ENCODE measurements at regions not wholly inside any gene's neighbourhood (a gene's known extent, or its start where the extent isn't known, plus 50 kb on each side); places are given as distances from the start of the nearest gene placed in this dataset.
"Not testable (repeated sequence)": the region's sequence is repeated elsewhere in the genome, so short reads cannot be mapped to it uniquely, and the experiment has no call there.

GRCh38 chr1:55876276-55877060 lies 661.3 kb upstream of the USP24 start:
- POLR2A ChIA-PET (ENCODE audit: low non-redundant PET), result no interaction called here
- H3K27ac ChIP-seq, result no peak overlapping the region
- CTCF ChIA-PET, result interaction anchor here (0.9 to 1.3 kb wide), 2 partner anchors 9 to 22 kb away, joined by 3 read pairs; no protein-coding TSS in a partner anchor
- no peak for DNase-seq (ENCODE audit: low spot score)
- TF ChIP-seq, protein P1, sequence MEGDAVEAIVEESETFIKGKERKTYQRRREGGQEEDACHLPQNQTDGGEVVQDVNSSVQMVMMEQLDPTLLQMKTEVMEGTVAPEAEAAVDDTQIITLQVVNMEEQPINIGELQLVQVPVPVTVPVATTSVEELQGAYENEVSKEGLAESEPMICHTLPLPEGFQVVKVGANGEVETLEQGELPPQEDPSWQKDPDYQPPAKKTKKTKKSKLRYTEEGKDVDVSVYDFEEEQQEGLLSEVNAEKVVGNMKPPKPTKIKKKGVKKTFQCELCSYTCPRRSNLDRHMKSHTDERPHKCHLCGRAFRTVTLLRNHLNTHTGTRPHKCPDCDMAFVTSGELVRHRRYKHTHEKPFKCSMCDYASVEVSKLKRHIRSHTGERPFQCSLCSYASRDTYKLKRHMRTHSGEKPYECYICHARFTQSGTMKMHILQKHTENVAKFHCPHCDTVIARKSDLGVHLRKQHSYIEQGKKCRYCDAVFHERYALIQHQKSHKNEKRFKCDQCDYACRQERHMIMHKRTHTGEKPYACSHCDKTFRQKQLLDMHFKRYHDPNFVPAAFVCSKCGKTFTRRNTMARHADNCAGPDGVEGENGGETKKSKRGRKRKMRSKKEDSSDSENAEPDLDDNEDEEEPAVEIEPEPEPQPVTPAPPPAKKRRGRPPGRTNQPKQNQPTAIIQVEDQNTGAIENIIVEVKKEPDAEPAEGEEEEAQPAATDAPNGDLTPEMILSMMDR (conservative IDR thresholded peaks at IDR 0.05; ENCODE audit: low read depth), result no peak

GRCh38 chr1:55870106-55870505 lies 654.9 kb upstream of the USP24 start:
- TF ChIP-seq, protein P1 (conservative IDR thresholded peaks at IDR 0.05; ENCODE audit: low read depth), result no peak
- H3K27ac ChIP-seq, result no peak overlapping the region
- no peak for DNase-seq (ENCODE audit: low spot score)
- CTCF ChIA-PET, result no interaction called here
- POLR2A ChIA-PET (ENCODE audit: low non-redundant PET), result no interaction called here

- TF ChIP-seq, protein P1 (conservative IDR thresholded peaks at IDR 0.05; ENCODE audit: low read depth), result no peak
- H3K27ac ChIP-seq, result no peak overlapping the region
- DNase-seq (ENCODE audit: low spot score), result no peak
- POLR2A ChIA-PET (ENCODE audit: low non-redundant PET), result no interaction called here
- CTCF ChIA-PET, result no interaction called here
Observed at GRCh38 chr1:55869065-55869464, 653.9 kb upstream of the USP24 start.

GRCh38 chr1:55868026-55868425 lies 652.9 kb upstream of the USP24 start:
- DNase-seq (ENCODE audit: low spot score), result no peak
- TF ChIP-seq, protein P1 (conservative IDR thresholded peaks at IDR 0.05; ENCODE audit: low read depth), result no peak
- ChIA-PET POLR2A (ENCODE audit: low non-redundant PET) (no interaction called here), CTCF (interaction anchor here (0.6 kb wide), 1 partner anchor 593 kb away, joined by 5 read pairs; no protein-coding TSS in a partner anchor)
- H3K27ac ChIP-seq, result no peak overlapping the region

GRCh38 chr1:55867304-55867843 lies 652.2 kb upstream of the USP24 start:
- DNase-seq (ENCODE audit: low spot score), result no peak
- POLR2A ChIA-PET (ENCODE audit: low non-redundant PET), result interaction anchor here (0.7 kb wide), 1 partner anchor 57 kb away, joined by 5 read pairs; no protein-coding TSS in a partner anchor
- CTCF ChIA-PET, result interaction anchor here (0.6 to 1.0 kb wide), 2 partner anchors 10 to 20 kb away, joined by 3 to 7 read pairs; no protein-coding TSS in a partner anchor
- H3K27ac ChIP-seq, result no peak overlapping the region
- TF ChIP-seq, protein P1 (conservative IDR thresholded peaks at IDR 0.05; ENCODE audit: low read depth), result no peak

DNA sequence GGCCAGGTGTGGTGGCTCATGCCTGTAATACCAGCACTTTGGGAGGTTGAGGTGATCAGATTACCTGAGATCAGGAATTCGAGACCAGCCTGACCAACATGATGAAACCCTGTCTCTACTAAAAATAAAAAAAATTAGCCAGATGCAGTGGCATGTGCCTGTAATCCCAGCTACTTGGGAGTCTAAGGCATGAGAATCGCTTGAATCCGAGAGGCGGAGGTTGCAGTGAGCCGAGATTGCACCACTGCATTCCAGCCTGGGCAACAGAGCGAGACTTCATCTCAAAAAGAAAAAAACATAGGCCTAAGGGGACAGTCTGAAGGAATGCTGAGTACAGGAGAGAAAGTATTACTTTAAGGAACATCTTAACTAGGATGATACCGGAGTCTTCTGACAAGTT lies 650.6 kb upstream of the USP24 start:
- H3K27ac ChIP-seq; DNase-seq (ENCODE audit: low spot score); POLR2A ChIA-PET (ENCODE audit: low non-redundant PET): not testable (repeated sequence)
- CTCF ChIA-PET, result interaction anchor here (0.6 kb wide), 1 partner anchor 27 kb away, joined by 3 read pairs; no protein-coding TSS in a partner anchor

GRCh38 chr1:55864251-55864650 lies 649.1 kb upstream of the USP24 start:
- TF ChIP-seq, protein P1 (conservative IDR thresholded peaks at IDR 0.05; ENCODE audit: low read depth), result no peak
- ChIA-PET POLR2A (ENCODE audit: low non-redundant PET) (no interaction called here), CTCF (no interaction called here)
- no peak for DNase-seq (ENCODE audit: low spot score)
- no peak overlapping the region for H3K27ac ChIP-seq

Measured in RWPE1 (cell line).